Spleen (tissue), 11 donors: ENCODE measurements at regions not wholly inside any gene's neighbourhood (a gene's known extent, or its start where the extent isn't known, plus 50 kb on each side); places are given as distances from the start of the nearest gene placed in this dataset.

Experiments
- DNase-seq: peaks from one replicate; pipeline ENCODE4 v3.0.0-alpha.2; 2020
- H3K27ac ChIP-seq, 8 donors: fragments of 200-600 bp; sonication (generic) in 7 of 8; 1 replicate in 4 of 8; 2 replicates in 4 of 8; pipeline versions ENCODE4 v1.5.0 to v1.8.0; 2016 to 2021; ENCODE audit warnings: inconsistent platforms in 4 of 8, mild to moderate bottlenecking in 4 of 8, moderate library complexity in 1 of 8
- H3K27me3 ChIP-seq, 7 donors: fragments of 200-600 bp; sonication (generic) in 6 of 7; replicated peaks in 1 of 7; 1 replicate in 4 of 7; 2 replicates in 3 of 7; pipeline versions ENCODE4 v1.5.0 to v1.8.0; 2016 to 2021; ENCODE audit warnings: inconsistent platforms in 3 of 7, mild to moderate bottlenecking in 1 of 7
- H3K36me3 ChIP-seq, 6 donors: fragments of 200-600 bp; sonication (generic) in 5 of 6; 1 replicate in 4 of 6; 2 replicates in 2 of 6; pipeline versions ENCODE4 v1.5.0 to v1.8.0; 2016 to 2021; ENCODE audit warnings: inconsistent platforms in 2 of 6
- H3K4me1 ChIP-seq, 6 donors: fragments of 200-600 bp; sonication (generic) in 5 of 6; 1 replicate in 3 of 6; 2 replicates in 3 of 6; pipeline versions ENCODE4 v1.5.0 to v1.8.0; 2016 to 2021; ENCODE audit warnings: inconsistent platforms in 3 of 6
- H3K4me3 ChIP-seq, 8 donors: fragments of 200-600 bp; sonication (generic) in 7 of 8; 1 replicate in 4 of 8; 2 replicates in 4 of 8; pipeline versions ENCODE4 v1.5.0 to v1.8.0; 2016 to 2021; ENCODE audit warnings: inconsistent platforms in 4 of 8, mild to moderate bottlenecking in 4 of 8, moderate library complexity in 2 of 8
- H3K9me3 ChIP-seq, 8 donors: fragments of 200-600 bp; sonication (generic) in 7 of 8; 1 replicate in 4 of 8; 2 replicates in 4 of 8; pipeline versions ENCODE4 v1.5.0 to v1.8.0; 2016 to 2021; ENCODE audit warnings: inconsistent platforms in 4 of 8
- POLR2A ChIP-seq, 3 donors: fragments of 450-650 bp; IDR thresholded peaks; one replicate each; pipeline ENCODE4 v1.5.1; 2017; ENCODE audit warnings: antibody characterized with exemption in 3 of 3, mild to moderate bottlenecking in 1 of 3
- POLR2AphosphoS5 ChIP-seq, 3 donors: sonication (generic); formaldehyde crosslinking; IDR thresholded peaks; one replicate each; pipeline ENCODE4 v1.5.1; 2017; ENCODE audit warnings: antibody characterized with exemption in 3 of 3
- WGBS, 5 donors: extraction: QIAGEN DNeasy Blood & Tissue Kit in 3 of 5; methylation state at CpG; one replicate each; pipeline versions ENCODE4 v1.1.5 to v1.1.7; 2013 to 2018; 5-methylcytosine and 5-hydroxymethylcytosine counted together
- intact Hi-C: fragments of 100-400 bp; cut with DNase I; formaldehyde crosslinking; loops from one replicate; pipeline ENCODE4 v1.15.0; 2023; ENCODE audit warnings: low total_unique reads
- TF ChIP-seq, protein P1 (sequence below), 11 experiments: fragments of 200-600 bp in 7 of 11; fragments of 450-650 bp in 4 of 11; sonication (generic) in 4 of 11; IDR thresholded peaks in 8 of 11; conservative IDR thresholded peaks in 3 of 11; 1 replicate in 7 of 11; 2 replicates in 4 of 11; pipeline versions ENCODE4 v1.4.0 to v1.8.0; 2016 to 2021; ENCODE audit warnings: antibody characterized with exemption in 11 of 11, inconsistent platforms in 4 of 11, mild to moderate bottlenecking in 1 of 11
- donor health status: healthy with polysubstance abuse.
- donor health status: DM: no; HTN: no; CAD: no; lungs with moderate emphysema.
- donor health status: DM: no; HTN: no; CAD: no.
- donor health status: Bipolar disorder and iron deficiency.
- donor health status: healthy.
- donor health status: DM: no; HTN: no; CAD: no.
- donor health status: DM: yes; HTN: yes; CAD: no.

DNA sequence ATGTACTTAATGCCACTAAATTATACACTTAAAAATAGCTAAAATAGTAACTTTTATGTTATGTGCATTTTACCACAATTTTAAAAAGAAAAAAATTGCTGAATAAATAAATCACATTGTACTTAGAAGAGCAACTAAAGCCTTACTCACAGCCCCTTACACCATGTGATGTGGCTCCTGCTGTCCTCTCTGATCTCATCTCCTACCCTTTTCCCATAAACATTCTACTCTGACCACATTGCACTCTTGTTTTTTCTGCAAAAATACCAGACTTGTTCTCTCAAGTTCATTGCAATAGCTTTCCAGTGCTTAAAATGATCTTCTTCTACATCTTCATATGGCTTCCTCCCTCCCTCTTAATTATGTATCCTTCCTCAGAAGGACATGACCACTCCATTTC is 268.4 kb downstream of the ELAVL2 start:
- TF ChIP-seq POLR2AphosphoS5 (IDR thresholded peaks at IDR 0.05), result no peak
- no peak for TF ChIP-seq POLR2A (IDR thresholded peaks at IDR 0.05)
- TF ChIP-seq, protein P1, sequence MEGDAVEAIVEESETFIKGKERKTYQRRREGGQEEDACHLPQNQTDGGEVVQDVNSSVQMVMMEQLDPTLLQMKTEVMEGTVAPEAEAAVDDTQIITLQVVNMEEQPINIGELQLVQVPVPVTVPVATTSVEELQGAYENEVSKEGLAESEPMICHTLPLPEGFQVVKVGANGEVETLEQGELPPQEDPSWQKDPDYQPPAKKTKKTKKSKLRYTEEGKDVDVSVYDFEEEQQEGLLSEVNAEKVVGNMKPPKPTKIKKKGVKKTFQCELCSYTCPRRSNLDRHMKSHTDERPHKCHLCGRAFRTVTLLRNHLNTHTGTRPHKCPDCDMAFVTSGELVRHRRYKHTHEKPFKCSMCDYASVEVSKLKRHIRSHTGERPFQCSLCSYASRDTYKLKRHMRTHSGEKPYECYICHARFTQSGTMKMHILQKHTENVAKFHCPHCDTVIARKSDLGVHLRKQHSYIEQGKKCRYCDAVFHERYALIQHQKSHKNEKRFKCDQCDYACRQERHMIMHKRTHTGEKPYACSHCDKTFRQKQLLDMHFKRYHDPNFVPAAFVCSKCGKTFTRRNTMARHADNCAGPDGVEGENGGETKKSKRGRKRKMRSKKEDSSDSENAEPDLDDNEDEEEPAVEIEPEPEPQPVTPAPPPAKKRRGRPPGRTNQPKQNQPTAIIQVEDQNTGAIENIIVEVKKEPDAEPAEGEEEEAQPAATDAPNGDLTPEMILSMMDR (IDR thresholded peaks at IDR 0.05 in 8 of 11, conservative IDR thresholded peaks at IDR 0.05 in 3 of 11), result no peak
- intact Hi-C loops, result no loop called here

DNA sequence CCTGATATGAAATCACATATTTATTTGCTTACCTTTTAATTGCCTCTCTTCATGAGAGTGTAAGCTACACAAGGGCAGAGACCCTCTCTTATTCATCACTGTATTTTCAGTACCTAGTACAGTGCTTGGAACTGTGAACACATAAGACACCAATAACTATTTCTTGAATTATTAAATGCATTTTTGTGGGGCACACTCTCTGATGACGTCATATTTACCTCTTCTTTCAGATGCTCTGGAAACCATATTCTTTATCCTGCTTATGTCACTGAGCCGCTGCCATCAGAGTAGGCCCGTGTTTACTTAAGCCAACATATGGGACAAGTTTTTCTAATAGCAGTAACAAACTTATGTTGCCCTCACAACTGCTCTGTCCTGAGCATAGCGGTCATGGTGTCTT is 266.5 kb downstream of the ELAVL2 start:
- Histone ChIP-seq H3K9me3 (peaks cover 0 to 24% (median 11%) of the 10 kb centered on the region in 8 donors), H3K27ac (no peak overlapping the region), H3K27me3 (no peaks in the 10 kb centered on the region), H3K36me3 (no peaks in the 10 kb centered on the region), H3K4me3 (no peak overlapping the region), H3K4me1 (no peaks in the 10 kb centered on the region)
- DNase-seq, result no peak
- intact Hi-C loops, result no loop called here
- TF ChIP-seq, protein P1 (IDR thresholded peaks at IDR 0.05 in 8 of 11, conservative IDR thresholded peaks at IDR 0.05 in 3 of 11), result no peak
- TF ChIP-seq POLR2AphosphoS5 (IDR thresholded peaks at IDR 0.05), result no peak
- TF ChIP-seq POLR2A (IDR thresholded peaks at IDR 0.05), result no peak
- WGBS, 5 donors, result 82 to 91% (median 87%) methylated on average over 4 of the region's 4 CpGs

More for the DNA sequence above, 268.4 kb downstream of the ELAVL2 start:
- DNase-seq, result no peak
- H3K27me3 ChIP-seq, result no peaks in the 10 kb centered on the region
- H3K9me3 ChIP-seq, result peaks cover 0 to 24% (median 11%) of the 10 kb centered on the region in 8 donors
- H3K4me1 ChIP-seq, result no peaks in the 10 kb centered on the region
- no peaks in the 10 kb centered on the region for H3K36me3 ChIP-seq
- H3K27ac ChIP-seq, result no peak overlapping the region
- H3K4me3 ChIP-seq, result no peak overlapping the region

- 17 to 63% (median 48%) methylated on average over 3 of the region's 3 CpGs for WGBS, 5 donors
- peaks cover 0 to 14% (median 6%) of the 10 kb centered on the region in 8 donors for H3K9me3 ChIP-seq
Measured at GRCh38 chr9:23563517-23563916, 262.5 kb downstream of the ELAVL2 start.

DNA sequence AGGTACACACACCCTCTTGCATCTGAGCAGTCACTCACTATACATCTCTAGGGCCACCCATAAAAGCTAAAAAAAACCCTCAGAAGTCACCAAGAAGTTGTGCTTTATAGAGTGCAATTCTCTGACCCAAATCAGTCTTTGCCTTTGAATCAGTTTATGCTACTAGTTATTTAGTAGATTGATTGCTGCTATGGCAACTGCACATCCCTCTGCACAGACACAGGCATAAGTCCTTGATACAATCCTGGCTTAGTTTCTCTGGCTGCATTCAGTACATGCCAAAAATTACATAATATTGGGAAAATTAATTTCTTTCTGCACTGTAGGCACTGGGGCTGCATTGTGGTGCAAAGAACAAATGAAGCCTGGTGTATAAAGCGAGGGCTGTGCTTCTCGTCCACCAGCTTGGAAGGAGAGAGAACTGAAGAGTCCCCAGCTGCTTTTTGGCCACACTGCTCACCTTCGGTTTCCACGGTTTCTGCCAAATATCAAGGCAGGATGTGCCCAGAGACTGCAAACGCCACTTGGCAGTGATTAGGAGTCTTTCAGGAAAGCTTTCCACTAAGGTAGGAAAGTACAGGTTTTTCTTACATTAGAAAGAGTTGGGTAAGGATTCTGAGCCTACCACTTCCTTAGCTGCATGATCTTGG is 258.4 kb downstream of the ELAVL2 start:
- no peak for DNase-seq
- Histone ChIP-seq H3K36me3 (no peaks in the 10 kb centered on the region), H3K9me3 (no peaks in the 10 kb centered on the region), H3K27ac (no peak overlapping the region), H3K4me3 (no peak overlapping the region), H3K27me3 (no peaks in the 10 kb centered on the region), H3K4me1 (no peaks in the 10 kb centered on the region)
- WGBS, 5 donors, result 63 to 74% (median 69%) methylated on average over 5 of the region's 5 CpGs
- intact Hi-C loops, result no loop called here
- TF ChIP-seq POLR2A (IDR thresholded peaks at IDR 0.05) (no peak), POLR2AphosphoS5 (IDR thresholded peaks at IDR 0.05) (no peak)
- TF ChIP-seq, protein P1 (IDR thresholded peaks at IDR 0.05 in 8 of 11, conservative IDR thresholded peaks at IDR 0.05 in 3 of 11), result no peak

More at GRCh38 chr9:23563517-23563916, 262.5 kb downstream of the ELAVL2 start:
- no peak overlapping the region for H3K4me3 ChIP-seq
- TF ChIP-seq POLR2AphosphoS5 (IDR thresholded peaks at IDR 0.05), result no peak
- TF ChIP-seq, protein P1 (IDR thresholded peaks at IDR 0.05 in 8 of 11, conservative IDR thresholded peaks at IDR 0.05 in 3 of 11), result no peak
- no peak for TF ChIP-seq POLR2A (IDR thresholded peaks at IDR 0.05)
- intact Hi-C loops, result no loop called here
- H3K27me3 ChIP-seq, result no peaks in the 10 kb centered on the region
- no peak for DNase-seq
- H3K27ac ChIP-seq, result no peak overlapping the region
- no peaks in the 10 kb centered on the region for H3K4me1 ChIP-seq
- H3K36me3 ChIP-seq, result no peaks in the 10 kb centered on the region
